HG03135 (cell line): ENCODE measurements at regions not wholly inside any gene's neighbourhood (a gene's known extent, or its start where the extent isn't known, plus 50 kb on each side); places are given as distances from the start of the nearest gene placed in this dataset.
A peak's percentile ranks its signal among the peaks of the same experiment; 100 is the strongest.

Source experiments
- ATAC-seq: cut with Tn5 transposase; IDR thresholded peaks from one replicate; pipeline ENCODE4 v1.9.1; 2021; ENCODE audit warnings: mild to moderate bottlenecking, moderate library complexity; ENCODE audit not compliant: unreplicated experiment

DNA sequence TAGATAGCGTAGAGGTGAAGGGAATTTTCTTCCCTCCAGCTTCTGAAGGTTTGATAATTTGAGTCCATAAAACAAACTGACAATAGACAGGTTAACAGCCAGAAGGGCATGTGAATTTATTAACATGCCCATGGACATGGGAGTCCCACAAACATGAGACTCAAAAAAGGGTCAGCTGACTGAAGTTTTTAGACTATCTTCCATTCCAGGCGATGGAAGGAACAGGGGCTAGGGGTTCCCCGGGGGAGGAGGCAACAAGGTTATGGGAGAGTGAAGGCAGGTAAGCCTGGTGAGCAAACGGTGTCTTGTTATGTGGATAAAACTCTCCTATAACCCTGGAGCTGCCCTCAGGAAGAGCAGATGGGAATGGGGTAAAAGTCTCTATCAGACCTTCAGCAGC, 81.5 kb upstream of the SORBS2 start:
- no peak for ATAC-seq

DNA sequence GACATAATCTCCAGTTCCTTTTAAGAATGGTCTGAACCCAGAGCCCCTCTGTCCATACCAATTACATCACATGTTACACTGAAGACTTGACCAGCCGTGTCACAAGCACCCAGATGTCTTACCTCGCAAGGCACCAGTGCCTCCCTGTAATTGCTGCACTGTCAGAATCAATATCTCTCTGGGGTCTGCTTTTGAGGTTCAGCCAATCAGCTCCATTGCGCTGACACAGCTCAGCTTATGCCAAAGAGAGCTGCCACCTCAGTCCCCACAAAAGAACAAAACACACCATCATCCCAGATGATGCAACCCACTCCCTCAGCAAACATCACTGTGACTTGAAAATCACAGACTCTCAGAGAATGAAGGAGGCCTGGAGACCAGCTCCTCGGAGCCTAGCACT, 82.5 kb upstream of the SORBS2 start:
- ATAC-seq: no peak

DNA sequence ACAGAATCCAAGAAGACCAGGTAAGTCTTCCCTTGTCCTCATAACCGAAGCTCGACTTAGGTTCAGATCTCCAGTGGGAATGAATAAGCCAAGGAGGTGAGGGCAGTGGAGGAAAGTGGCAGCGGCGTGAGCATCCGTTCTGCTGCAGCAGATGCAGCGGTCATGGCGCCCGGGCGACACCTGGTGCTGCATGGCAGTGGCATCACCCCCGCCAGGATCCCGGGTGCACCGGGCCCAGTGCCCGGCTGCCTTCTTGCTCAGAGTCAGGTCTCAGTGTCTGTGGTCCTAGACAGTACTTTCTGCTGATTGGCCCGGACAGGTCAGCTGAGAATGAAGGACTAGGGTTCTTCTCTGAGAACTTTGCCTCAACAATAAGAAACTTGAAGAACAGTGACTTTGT, 83.4 kb upstream of the SORBS2 start:
- no peak for ATAC-seq

DNA sequence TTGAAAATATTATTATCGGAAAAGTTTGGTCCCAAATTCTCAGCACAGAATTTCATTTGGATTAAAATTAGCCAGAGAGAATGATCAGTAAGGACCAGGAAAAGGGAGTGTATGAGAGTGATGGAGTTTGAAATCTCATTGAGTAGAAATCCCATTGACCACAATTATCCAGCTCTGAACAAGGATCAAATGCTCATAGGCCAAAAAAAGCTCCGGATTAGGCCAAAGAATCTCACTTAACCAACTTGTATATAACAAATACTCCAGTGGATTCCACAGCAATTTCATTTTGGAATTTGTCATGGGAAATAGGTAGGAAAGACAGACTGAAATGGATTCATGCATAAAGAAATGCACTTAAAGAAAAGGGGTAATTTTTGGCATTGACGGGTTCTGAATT, 83.9 kb upstream of the SORBS2 start:
- ATAC-seq: no peak

GRCh38 chr4:185896817-185897488, 85.0 kb upstream of the SORBS2 start:
- ATAC-seq: peak; percentile 69

GRCh38 chr4:185898413-185898812, 86.4 kb upstream of the SORBS2 start:
- no peak for ATAC-seq

GRCh38 chr4:185899833-185900232, 87.8 kb upstream of the SORBS2 start:
- no peak for ATAC-seq

DNA sequence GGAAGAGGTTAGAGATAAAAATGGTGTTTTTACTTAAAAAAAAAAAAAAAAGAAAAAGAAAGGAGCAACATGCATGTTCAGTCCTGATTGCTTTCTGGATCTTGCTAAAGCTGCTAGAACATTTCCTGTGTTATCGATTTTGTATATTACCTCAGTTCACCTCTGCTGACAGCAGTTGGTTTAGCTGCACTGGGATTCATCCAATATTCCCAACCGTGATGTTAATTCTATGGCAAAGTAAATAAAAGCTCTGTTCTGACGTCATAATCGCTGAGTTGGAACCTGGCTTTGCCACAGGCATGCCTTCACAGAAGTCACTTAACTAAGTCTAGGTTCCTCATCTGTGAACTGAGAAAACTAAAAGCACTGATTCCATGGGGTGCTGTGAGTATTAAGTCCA, 90.7 kb upstream of the SORBS2 start:
- no peak for ATAC-seq

DNA sequence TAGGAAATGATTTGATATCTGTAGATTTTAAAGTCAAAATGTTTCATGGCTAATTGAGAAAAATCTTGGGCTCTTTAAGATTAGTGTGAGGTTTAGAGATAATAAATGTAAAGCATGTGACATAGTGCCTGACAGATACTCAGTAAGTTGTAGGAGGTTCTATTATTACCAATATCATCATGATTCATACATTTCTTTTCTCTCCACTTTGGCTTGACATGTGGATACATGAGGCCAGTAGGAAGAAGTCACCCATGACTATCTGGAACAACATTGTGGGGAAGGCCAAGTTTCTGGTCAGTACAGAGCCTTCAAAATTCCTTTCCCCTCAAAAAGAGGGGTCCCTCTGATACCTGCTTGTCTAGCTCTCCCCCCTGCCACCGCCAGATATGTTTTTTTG, 91.2 kb upstream of the SORBS2 start:
- ATAC-seq: no peak

GRCh38 chr4:185904381-185904780, 92.4 kb upstream of the SORBS2 start:
- ATAC-seq: no peak

GRCh38 chr4:185909972-185910371, 98.0 kb upstream of the SORBS2 start:
- no peak for ATAC-seq

- no peak for ATAC-seq
Measured at GRCh38 chr4:185911556-185912064, 99.6 kb upstream of the SORBS2 start.

DNA sequence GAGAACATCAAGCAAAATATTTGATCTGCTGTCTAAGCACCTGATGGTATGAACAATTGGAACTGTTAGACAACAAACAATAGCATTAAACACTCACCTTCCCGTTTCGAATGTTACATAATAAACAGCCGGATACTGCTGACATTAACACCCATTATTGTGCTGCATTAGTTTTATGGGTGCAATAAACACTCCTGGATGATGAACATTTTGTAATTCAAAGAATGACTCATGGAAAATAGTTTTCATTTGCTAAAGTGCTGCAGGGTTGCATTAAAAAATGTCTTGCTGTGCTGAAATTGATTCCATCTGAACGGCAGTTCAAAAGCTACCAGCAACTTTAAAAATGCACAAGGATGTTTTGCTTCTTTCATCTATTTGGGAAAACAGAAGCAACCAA, 100.8 kb upstream of the SORBS2 start:
- ATAC-seq: no peak

- ATAC-seq: no peak
Measured at GRCh38 chr4:185914583-185915199, 102.7 kb upstream of the SORBS2 start.

DNA sequence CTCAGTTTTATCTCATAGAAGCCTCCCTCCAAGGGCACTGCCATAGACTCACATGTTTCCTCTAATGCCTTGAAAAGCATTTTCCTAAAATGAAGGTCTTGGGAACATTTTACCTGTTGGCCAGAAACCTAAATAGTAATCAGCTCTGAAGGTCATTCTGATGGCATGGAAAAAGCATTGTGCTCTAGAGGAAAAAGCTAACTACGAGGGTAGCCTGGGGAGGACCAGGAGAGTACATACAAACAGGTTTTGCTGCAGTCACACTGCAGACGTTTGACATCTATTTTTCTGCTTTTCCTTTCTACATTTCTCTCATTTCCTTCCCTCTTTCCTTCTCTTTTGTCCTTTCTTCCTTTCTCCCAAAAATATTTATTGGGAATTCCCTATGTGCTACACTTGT, 103.3 kb upstream of the SORBS2 start:
- no peak for ATAC-seq

DNA sequence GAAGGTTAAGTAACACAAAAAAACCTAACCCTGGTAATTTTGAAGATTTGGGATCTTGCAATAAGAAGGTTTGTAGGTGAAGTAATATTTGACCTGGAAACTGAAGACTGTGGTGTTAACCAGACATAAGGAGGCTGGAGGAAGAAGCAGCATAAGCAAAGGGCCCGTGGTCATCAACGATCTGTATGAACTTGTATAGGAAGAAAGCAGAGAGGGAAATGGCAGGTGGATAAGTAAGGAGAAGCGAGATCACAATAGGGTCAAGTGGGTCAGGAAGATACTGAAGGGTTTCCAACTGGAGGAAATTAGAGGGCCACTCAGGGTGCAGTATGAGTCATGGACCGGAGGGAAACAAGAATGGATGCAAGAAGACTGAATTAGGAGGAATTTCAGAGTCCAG, 103.8 kb upstream of the SORBS2 start:
- no peak for ATAC-seq

DNA sequence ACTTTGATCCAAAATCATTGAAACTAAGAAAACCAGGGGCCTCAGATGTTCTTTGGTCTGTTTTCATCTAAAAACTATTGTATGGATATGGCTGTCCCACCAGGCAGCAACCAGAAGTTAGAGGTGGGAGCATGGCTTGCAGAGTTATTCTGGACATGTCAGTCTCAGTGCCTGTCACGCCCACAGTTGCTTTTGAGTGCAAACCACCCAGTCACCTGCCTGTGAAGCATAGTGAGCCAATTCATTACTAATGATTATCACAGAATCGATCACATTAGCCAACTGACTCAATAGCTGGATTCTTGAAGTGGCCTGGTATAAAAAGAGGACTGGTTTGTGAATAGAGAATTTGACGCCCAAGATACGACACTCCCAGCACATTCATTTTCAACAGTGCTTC, 104.2 kb upstream of the SORBS2 start:
- no peak for ATAC-seq

DNA sequence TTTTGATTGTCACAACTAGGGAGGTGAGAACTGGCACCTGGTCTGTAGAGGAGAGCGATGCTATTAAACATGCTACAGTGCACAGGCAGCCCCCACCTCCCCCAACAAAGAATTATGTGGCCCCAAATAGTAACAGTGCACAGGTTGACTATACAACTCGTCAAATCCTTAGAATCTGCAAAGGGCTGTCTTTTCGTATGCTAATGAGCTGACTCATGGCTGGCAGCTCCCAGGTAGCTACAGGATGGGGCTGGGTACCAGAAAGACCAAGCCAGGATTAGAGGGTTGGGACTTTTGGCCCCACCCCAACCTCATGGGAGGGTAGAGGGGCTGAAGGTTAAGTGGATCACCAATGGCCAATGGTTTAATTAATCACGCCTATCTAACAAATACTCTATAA, 104.7 kb upstream of the SORBS2 start:
- ATAC-seq: no peak

DNA sequence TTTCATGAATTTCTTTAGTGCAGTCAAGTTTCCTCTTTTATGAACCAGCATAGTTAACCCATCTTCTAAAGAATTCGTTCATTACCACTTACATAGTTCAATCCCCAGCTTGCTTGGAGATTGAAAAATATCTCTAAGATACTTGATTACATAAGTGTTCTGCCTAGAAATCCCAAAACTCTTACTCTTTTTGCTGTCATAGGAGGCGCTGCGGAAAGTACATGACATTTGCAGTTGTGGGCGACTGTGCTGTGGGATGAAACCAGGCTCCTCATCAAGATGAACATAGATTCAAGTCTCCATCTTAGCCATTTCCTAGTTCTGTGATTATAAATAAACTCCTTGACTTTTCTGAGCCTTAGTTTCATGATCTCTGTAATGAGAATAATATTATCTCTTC, 107.1 kb upstream of the SORBS2 start:
- ATAC-seq: no peak

GRCh38 chr4:185920171-185920570, 108.2 kb upstream of the SORBS2 start:
- no peak for ATAC-seq

DNA sequence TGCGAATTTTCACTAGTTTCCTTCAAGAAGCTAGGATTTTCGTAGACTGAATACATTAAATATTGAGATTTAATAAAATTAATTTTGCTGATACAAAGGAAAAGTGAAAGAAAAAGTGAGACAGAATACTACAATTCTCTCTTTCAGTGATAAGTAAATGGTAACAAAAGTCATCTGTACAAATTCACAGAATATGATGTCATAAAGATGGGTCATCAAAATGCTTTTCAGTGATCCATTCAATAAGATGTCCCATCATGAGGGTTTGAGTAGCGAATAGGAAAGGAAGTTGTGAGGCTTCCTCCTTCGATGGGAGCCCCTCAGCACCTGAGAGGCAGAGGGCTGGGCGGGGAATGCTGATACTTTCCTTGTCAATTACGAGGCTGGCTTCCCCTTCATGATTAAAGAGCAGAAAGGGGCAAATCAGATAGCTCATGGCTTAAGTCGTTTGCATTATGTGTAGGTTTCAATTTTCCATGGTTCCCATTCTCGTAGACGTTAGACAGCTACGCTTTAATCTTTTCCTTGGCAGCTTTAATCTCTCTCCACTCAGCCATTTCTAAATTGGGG, 108.8 kb upstream of the SORBS2 start:
- no peak for ATAC-seq
